Epithelial cell of esophagus (primary cell): ENCODE measurements at regions not wholly inside any gene's neighbourhood (a gene's known extent, or its start where the extent isn't known, plus 50 kb on each side); places are given as distances from the start of the nearest gene placed in this dataset.
"Not testable (repeated sequence)": the region's sequence is repeated elsewhere in the genome, so short reads cannot be mapped to it uniquely, and the experiment has no call there.

ENCODE experiments used
- DNase-seq: peaks from one replicate; pipeline ENCODE4 v3.0.0; 2010; ENCODE audit warnings: low read depth
- H3K4me3 ChIP-seq: 2 replicates; pipeline ENCODE4 v1.5.1; 2011; ENCODE audit warnings: mild to moderate bottlenecking, low read length, control low read depth
- TF ChIP-seq, protein P1 (sequence below): IDR thresholded peaks from 2 replicates; pipeline ENCODE4 v1.5.1; 2011; ENCODE audit warnings: low read depth, mild to moderate bottlenecking, low read length, control low read depth, inconsistent platforms; ENCODE audit not compliant: insufficient read depth; ENCODE audit errors: missing control alignments

DNA sequence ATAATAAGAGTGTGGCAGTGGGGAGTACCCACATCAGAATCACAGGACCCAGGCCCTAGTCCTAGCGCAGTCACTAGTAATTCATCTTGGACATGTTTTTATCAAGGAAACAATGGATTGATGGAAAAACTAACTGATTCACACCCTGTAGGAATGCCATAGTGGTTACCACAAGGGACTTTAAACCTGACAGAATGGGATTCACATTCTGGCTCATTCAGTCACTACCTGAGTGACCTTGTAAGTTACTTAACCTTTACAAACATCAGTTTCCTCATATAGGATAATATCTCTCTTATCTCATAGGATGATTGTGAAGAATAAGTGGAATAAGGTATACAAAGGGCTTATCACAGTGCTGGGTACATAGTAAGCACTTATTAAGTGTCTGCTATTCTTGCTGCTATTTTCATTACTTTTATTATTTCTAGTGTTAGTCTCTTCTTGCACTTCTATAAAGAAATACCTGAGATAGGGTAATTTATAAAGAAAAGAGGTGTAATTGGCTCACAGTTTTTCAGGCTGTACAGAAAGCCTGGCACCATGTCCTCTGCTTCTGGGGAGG is 247.5 kb upstream of the KLF3 start:
- TF ChIP-seq, protein P1, sequence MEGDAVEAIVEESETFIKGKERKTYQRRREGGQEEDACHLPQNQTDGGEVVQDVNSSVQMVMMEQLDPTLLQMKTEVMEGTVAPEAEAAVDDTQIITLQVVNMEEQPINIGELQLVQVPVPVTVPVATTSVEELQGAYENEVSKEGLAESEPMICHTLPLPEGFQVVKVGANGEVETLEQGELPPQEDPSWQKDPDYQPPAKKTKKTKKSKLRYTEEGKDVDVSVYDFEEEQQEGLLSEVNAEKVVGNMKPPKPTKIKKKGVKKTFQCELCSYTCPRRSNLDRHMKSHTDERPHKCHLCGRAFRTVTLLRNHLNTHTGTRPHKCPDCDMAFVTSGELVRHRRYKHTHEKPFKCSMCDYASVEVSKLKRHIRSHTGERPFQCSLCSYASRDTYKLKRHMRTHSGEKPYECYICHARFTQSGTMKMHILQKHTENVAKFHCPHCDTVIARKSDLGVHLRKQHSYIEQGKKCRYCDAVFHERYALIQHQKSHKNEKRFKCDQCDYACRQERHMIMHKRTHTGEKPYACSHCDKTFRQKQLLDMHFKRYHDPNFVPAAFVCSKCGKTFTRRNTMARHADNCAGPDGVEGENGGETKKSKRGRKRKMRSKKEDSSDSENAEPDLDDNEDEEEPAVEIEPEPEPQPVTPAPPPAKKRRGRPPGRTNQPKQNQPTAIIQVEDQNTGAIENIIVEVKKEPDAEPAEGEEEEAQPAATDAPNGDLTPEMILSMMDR = no peak
- DNase-seq = no peak
- no peak overlapping the region for H3K4me3 ChIP-seq

DNA sequence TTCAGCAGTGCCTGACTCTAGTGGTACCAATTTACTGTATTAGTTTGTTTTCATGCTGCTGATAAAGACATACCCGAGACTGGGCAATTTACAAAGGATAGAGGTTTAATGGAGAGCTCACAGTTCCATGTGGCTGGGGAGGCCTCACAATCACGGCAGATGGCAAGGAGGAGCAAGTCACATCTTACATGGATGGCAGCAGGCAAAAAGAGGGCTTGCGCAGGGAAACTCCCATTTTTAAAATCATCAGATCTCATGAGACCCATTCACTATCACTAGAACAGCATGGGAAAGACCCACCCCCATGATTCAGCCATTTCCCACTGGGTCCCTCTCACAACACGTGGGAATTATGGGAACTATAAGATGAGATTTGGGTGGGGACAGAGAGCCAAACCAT is 243.7 kb upstream of the KLF3 start:
- not testable (repeated sequence) for H3K4me3 ChIP-seq, DNase-seq

DNA sequence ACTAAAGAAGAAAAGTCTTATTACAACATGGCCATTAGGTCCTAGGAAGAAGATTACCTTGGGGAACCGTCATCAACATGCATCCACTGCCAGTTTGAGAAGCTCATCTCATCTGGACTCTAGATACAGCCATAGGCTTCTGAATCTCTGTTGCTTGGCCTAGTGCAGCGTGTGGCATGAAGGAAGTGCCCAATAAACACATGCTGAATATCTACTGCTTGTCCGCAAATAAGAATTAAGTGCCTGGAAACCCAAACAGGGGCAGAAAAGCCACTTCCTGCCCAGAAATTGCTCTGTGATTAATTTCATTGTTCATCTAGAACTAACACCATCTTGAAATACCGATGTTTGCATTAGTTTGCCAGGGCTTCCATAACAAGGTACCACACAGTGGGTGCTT is 241.1 kb upstream of the KLF3 start:
- TF ChIP-seq, protein P1 = no peak
- no peak for DNase-seq
- H3K4me3 ChIP-seq = no peak overlapping the region

DNA sequence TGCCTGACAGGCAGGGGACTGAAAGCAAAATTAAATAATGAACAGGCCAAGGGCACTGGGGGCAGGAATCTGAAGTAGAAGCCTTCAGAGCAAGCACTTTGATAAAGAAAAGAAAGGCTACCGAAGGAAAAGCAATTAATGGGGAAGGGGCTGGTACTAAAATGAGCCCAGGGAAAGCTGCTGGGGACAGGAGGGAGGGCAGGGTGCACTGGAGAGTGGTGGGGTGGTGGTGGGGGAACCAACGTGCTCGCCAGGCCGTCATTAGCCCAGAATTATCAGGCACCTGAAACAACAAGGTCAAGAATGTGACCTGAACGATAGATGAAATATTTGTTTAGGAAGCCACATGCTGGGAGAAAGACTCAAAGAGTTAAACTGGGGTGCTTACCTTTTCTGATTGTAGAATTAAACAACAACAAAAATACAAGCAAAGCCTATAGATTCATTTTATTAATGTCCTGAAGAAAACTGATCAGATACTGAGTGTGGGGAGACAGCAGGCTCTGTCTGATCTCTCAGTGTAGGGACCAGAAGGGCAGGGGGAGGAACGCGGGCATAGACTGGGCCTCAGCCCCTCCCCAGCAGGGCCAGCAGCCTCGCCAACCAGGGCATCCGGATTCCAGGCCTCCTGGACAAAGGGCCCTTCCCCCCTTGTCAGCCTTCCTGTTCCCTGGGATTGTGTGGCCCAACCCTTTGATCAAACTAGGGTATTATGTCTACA is 239.7 kb upstream of the KLF3 start:
- TF ChIP-seq, protein P1 = no peak
- H3K4me3 ChIP-seq = no peak overlapping the region
- no peak for DNase-seq

DNA sequence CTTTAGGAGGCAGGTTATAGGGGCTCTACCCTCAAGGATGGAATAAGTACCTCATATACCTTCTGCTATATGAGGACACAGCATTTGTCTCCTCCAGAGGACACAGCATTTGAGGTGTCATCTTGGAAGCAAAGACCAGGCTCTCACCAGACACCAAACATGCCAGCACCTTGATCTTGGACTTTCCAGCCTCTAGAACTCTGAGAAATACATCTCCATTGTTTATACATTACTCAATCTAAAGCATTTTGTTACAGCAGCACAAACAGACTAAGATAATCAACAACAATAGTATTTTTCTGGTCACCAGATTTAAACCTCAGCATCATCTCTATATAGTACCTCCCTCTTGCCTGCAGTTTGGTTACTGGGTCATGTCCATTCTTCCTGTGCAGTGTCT is 237.5 kb upstream of the KLF3 start:
- no peak overlapping the region for H3K4me3 ChIP-seq
- DNase-seq = no peak
- TF ChIP-seq, protein P1 = no peak

DNA sequence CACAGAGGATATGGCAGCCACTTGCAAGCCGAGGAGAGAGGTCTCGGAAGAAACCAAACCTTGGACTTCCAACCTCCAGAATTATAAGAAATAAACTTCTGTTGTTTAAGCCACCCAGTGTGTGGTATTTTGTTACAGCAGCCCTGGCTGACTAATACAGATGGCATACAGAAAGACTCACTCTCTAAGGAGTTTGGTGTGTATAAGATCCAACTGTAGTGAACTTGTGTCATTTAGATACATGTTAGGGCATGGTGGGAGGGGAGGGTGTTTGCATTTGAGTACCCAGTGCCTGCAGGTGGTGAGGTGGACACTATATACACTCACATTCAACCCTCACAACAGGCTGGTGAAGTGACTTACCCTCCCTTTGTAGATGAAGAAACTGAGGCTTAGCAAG is 233.2 kb upstream of the KLF3 start:
- TF ChIP-seq, protein P1 = no peak
- peak; percentile 18 for DNase-seq
- no peak overlapping the region for H3K4me3 ChIP-seq

DNA sequence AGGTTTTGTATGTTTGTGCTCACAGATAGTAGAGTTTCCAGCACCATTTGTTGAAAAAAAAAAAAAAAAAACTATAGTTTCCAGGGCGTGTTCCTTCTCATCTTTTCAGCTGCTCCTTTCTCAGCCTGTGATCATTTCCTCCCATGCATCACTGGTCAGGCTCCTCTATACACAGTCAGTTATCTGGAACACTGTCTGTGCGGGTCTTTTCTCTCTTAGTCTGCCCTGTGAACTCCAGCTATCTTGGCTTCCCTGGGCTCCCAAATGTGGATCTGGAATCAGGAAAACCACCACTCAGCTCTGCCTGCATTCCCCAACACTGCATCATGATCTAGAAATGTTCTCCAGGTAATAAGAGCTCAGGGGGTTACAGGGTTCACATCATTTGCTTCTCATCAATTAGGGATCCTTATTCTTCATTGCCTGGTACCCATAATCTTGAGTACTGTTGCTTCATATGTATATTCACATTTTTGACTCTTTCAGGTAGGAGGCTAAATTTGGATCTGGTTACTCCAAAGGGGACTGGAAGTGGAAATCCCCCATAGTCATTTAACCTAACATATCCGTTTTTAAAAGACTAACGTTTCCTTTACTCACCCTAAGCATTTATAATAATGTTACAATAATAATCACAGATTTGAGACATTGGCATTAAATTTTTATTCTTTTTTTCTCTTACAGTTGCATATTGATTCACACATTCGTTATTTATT is 221.8 kb upstream of the KLF3 start:
- DNase-seq = no peak
- no peak overlapping the region for H3K4me3 ChIP-seq
- TF ChIP-seq, protein P1 = no peak
